Activated CD8-positive, alpha-beta memory T cell treated with anti-CD3 and anti-CD28 coated beads for 36 hours (primary cell): ENCODE measurements at regions not wholly inside any gene's neighbourhood (a gene's known extent, or its start where the extent isn't known, plus 50 kb on each side); places are given as distances from the start of the nearest gene placed in this dataset.
"Not testable (repeated sequence)": the region's sequence is repeated elsewhere in the genome, so short reads cannot be mapped to it uniquely, and the experiment has no call there.

Experiments used
- CTCF ChIA-PET: fragments of 350-600 bp; sonication (Branson Sonifier 250); formaldehyde crosslinking; loops from one replicate; lab custom pipeline; 2021; ENCODE audit warnings: antibody characterized with exemption; lab: Charles Lee
- POLR2A ChIA-PET: fragments of 350-600 bp; sonication (Branson Sonifier 250); formaldehyde crosslinking; loops from one replicate; lab custom pipeline; 2021; ENCODE audit warnings: antibody characterized with exemption; lab: Charles Lee

- CTCF ChIA-PET: no interaction called here
- POLR2A ChIA-PET: no interaction called here
Observed at GRCh38 chr5:62093976-62094375, 212.0 kb upstream of the KIF2A start.

GRCh38 chr5:62097361-62097760 lies 208.6 kb upstream of the KIF2A start:
- POLR2A ChIA-PET: no interaction called here
- CTCF ChIA-PET: no interaction called here

DNA sequence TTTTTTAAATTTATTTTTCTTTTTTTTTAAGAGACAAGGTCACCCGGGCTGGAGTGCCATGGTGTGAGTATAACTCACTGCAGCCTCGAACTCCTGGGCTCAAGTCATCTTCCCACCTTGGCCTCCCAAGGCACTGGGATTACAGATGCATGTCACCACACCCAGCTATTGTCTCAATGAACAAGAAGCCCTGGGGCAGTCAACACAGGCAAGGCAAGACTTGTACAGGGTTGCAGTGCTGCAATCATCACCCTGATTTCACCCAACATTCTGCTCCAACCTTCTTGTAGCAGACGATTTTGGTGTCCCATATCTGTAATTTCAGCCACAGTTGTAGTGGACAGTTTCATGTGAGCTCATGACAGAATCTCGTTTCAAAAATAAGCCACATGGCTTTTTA lies 205.8 kb upstream of the KIF2A start:
- CTCF ChIA-PET: no interaction called here
- POLR2A ChIA-PET: no interaction called here

GRCh38 chr5:62103863-62104262 lies 202.1 kb upstream of the KIF2A start:
- CTCF ChIA-PET, POLR2A ChIA-PET: not testable (repeated sequence)

DNA sequence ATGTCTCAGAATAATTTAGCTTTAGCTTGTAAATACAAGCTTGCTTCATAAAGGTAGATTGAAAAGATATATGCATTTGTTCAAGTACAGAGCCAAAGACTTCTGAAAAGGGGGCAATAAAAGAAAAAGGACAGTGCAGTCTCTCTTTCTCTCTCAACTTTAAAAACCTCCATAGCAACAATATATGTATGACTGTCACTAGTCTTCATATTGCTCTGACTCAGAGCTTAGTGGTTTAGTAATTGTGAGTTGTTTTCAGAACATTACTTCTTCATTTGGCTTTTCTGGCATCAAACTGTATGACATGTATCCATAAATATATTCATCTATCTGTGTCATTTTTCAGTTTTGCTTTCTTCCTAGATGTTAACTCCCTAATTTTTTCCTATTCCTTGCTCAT lies 194.6 kb upstream of the KIF2A start:
- POLR2A ChIA-PET: no interaction called here
- CTCF ChIA-PET: no interaction called here

GRCh38 chr5:62112689-62113228 lies 193.2 kb upstream of the KIF2A start:
- POLR2A ChIA-PET: no interaction called here
- CTCF ChIA-PET: no interaction called here

- POLR2A ChIA-PET: no interaction called here
- CTCF ChIA-PET: no interaction called here
Observed at GRCh38 chr5:62115014-62115413, 191.0 kb upstream of the KIF2A start.

DNA sequence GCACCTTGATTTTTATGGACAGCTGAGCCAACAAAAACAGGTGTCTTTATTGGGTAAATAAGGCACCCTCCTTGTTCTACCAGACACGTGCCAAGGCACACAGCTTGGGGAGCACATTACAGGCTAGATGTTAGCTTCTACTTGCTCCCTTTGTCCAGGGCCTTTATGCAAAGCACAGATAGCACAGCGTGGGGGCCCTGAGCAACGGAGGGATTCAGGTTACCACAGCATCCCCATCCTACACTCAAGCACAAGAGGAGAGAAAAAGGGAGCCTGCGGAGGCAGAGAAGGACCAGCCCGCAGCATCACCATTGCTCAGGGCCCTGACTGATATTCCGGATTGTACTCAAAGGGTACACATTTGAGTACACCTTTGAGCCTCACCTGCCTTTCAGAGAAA lies 181.7 kb upstream of the KIF2A start:
- ChIA-PET POLR2A (no interaction called here), CTCF (no interaction called here)

GRCh38 chr5:62126090-62126489 lies 179.9 kb upstream of the KIF2A start:
- POLR2A ChIA-PET: no interaction called here
- CTCF ChIA-PET: no interaction called here

DNA sequence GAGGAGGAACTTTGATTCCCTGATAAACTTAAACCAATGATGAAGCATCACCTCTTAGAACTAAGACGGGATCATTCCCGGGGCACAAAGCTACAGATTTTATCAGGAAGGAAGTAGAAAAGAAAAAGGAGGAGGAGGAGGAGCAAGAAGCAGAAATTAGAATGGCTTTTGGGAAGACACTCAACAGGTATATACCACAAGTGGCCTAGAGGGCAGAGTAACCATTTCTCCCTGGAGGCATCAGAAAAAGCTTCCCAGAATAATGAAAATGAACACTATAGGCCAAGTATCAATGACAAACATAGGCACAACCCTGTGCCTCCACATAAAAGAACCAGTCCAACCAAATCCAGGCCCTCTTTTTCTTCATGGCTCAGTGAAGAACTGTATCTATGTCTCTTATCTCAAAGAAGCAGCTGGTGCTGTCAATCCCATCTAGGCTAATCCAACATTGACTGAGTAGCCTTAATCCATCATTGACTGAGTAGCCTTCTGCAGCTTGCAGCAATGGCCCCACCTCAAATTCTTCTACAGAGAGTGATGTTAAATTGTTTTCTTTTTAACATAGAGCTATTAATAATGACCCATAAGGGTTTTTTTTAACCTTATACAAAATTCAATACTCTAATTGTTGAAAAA lies 178.8 kb upstream of the KIF2A start:
- ChIA-PET CTCF (no interaction called here), POLR2A (no interaction called here)

- CTCF ChIA-PET: no interaction called here
- POLR2A ChIA-PET: no interaction called here
Observed at GRCh38 chr5:62130107-62130506, 175.9 kb upstream of the KIF2A start.

GRCh38 chr5:62132276-62132675 lies 173.7 kb upstream of the KIF2A start:
- ChIA-PET POLR2A (no interaction called here), CTCF (interaction anchor here (0.6 kb wide), 1 partner anchor 536 kb away, joined by 3 read pairs; no protein-coding TSS in a partner anchor)

- ChIA-PET CTCF (no interaction called here), POLR2A (no interaction called here)
Observed at GRCh38 chr5:62133426-62133825, 172.6 kb upstream of the KIF2A start.

- ChIA-PET POLR2A (no interaction called here), CTCF (no interaction called here)
Observed at GRCh38 chr5:62134811-62135210, 171.2 kb upstream of the KIF2A start.

DNA sequence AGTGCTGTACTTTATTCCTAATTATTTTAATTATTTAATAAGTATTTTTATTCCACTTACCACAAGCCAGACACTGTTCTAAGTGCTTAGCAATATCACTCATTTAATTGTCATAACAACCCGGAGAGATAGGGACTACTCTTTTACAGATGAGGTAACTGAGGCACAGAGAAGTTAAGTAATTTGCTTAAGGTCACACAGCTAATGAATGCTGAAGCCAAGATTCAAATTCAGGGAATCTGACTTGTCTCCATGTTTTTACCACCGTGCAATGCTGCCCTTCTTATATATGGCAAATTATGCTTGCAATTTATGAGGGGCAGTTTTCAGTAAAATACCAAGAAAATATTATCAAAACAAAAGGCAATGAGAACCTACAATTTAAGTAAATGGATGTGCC lies 168.4 kb upstream of the KIF2A start:
- ChIA-PET POLR2A (no interaction called here), CTCF (no interaction called here)

- ChIA-PET CTCF (no interaction called here), POLR2A (no interaction called here)
Observed at GRCh38 chr5:62138607-62139006, 167.4 kb upstream of the KIF2A start.

DNA sequence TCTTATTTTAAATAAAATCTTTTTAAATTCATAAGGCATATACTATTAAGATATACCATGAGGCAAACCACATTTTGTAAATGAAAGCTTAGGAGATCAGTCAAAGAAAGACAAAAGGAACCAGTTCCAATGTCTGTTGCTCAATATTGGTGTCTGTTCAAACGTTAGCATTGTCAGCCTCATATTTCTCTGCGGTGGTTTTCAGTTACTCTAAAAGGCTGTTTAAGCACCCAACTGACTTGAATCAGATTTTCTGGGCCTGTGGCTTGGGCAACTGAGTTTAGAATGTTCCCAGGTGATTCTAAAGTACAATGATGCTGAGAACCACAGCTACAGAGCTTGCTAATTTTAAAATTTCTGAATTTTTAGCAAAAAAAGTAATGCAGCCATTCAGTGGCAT lies 166.3 kb upstream of the KIF2A start:
- POLR2A ChIA-PET: no interaction called here
- CTCF ChIA-PET: no interaction called here

- POLR2A ChIA-PET: no interaction called here
- CTCF ChIA-PET: no interaction called here
Observed at GRCh38 chr5:62142351-62142750, 163.7 kb upstream of the KIF2A start.

DNA sequence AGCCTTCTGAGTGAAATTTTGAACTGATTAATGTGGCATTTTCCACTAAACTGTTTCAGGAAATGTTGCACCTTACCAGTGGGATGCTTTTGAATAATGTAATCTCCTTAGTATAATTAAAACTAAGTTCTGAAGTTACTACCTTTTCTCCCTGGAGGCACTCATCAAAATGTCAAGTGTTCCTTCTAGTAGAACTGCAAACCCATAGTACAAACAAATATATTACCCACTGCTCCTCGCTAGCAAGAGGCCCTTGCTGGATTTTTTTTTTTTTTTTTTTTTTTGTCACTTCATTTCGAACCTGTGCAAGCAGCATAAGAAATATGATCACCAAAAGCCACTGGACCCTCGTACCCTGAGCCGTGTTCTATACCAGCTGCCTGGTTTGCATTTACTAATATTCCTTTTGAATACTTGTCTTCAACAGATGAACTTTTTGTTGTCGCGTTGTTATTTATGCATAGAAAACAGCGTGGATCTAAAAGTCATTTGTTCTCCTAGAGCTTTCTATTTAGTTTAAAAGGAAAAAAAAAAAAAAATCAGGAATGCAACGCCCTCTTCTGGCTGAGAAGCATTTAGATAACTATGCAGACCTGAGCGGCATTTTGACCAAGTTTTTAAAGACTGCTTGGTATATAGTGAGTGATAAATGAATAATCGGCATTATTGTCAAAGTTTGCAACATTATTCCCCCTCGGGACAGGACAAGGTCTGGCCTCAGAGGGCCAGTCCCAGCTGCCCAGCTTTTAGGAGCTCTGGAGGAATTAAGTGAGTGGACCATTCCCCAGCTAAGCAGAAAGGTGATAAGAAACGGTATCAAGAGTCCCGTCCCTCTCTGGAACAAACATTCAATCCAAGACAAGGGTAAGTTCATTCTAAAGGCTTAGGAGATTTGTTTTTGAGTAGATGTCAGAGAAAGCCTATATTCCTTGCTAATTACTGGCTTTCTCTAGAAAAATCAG lies 162.5 kb upstream of the KIF2A start:
- POLR2A ChIA-PET: no interaction called here
- CTCF ChIA-PET: interaction anchor here (0.6 to 0.9 kb wide), 2 partner anchors 10 to 979 kb away, joined by 3 read pairs; no protein-coding TSS in a partner anchor

DNA sequence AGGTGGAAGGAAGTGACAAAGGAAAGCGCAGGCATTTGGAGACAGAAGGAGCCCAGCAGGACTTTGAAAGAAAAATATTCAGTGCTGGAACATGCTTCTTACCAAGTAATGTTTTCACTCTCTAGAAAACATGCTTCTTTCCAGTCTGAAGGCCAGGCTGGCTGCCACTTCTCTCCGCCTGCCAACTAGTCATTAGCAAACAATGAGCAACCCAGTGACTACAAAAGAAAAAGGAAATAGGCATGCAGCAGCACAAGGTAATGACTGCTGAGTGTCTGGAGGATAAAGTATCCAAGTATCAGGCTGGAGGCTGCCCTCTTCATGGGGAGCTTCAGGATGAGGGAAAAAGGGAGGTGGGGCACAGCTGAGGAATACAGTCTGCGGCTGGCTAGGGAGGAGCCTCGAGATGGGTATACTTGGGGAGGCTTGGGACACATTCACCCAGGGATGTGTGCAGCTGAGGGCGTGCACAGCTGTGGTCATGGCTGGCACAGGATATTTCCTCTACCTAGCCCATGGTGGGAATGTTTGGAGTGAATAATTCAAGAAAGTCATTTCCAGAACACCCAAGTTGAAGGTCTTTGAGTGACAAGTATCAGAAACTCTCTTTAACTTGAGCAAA lies 161.5 kb upstream of the KIF2A start:
- ChIA-PET POLR2A (no interaction called here), CTCF (no interaction called here)
